Dendritic cell treated with granulocyte-macrophage colony-stimulating factor and Interleukin-4, amounts not matched to agents 40 ng/mL and 50 ng/mL, for 4 days (primary cell): ENCODE measurements at regions not wholly inside any gene's neighbourhood (a gene's known extent, or its start where the extent isn't known, plus 50 kb on each side); places are given as distances from the start of the nearest gene placed in this dataset.
"Not testable (repeated sequence)": the region's sequence is repeated elsewhere in the genome, so short reads cannot be mapped to it uniquely, and the experiment has no call there.

Experiments
- H3K27ac Mint-ChIP-seq: one replicate; pipeline ENCODE4 v1.8.0; 2022; ENCODE audit warnings: mild to moderate bottlenecking, mixed read lengths
- H3K27me3 Mint-ChIP-seq: one replicate; pipeline ENCODE4 v1.8.0; 2022; ENCODE audit warnings: mild to moderate bottlenecking, mixed read lengths
- H3K36me3 Mint-ChIP-seq: one replicate; pipeline ENCODE4 v1.8.0; 2022; ENCODE audit warnings: low read depth, mixed read lengths
- H3K4me1 Mint-ChIP-seq: one replicate; pipeline ENCODE4 v1.8.0; 2022; ENCODE audit warnings: low read depth, mixed read lengths
- H3K4me3 Mint-ChIP-seq: one replicate; pipeline ENCODE4 v1.8.0; 2022; ENCODE audit warnings: mild to moderate bottlenecking, moderate library complexity, mixed read lengths
- H3K9me3 Mint-ChIP-seq: one replicate; pipeline ENCODE4 v1.8.0; 2022; ENCODE audit warnings: mixed read lengths
- intact Hi-C: fragments of 100-400 bp; cut with micrococcal nuclease; formaldehyde crosslinking; loops from one replicate; pipeline ENCODE4 v1.15.0; 2022

DNA sequence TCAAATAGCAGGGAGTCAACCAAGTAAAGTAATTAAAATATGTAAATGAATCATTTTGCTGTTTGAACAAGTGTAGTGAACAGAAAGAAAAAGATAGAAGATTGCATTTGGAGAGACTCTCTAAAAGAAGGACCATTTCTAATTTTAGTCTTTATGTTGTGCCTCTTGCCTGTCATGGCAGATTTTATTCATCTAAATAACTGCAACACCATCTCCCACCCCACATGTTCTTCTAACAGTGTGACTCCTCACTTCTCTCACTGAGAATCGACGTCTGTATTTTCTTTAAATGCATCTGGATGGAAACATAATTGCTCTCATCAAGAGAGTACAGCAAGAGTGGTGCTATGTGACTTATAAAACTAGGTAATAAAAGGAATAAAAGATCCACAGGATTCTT, 439.9 kb upstream of the GBE1 start:
- no peaks in the 10 kb centered on the region for H3K36me3 Mint-ChIP-seq
- H3K27me3 Mint-ChIP-seq = no peaks in the 10 kb centered on the region
- H3K4me1 Mint-ChIP-seq = no peaks in the 10 kb centered on the region
- intact Hi-C loops = no loop called here
- no peak overlapping the region for H3K27ac Mint-ChIP-seq
- no peaks in the 10 kb centered on the region for H3K9me3 Mint-ChIP-seq
- no peak overlapping the region for H3K4me3 Mint-ChIP-seq

DNA sequence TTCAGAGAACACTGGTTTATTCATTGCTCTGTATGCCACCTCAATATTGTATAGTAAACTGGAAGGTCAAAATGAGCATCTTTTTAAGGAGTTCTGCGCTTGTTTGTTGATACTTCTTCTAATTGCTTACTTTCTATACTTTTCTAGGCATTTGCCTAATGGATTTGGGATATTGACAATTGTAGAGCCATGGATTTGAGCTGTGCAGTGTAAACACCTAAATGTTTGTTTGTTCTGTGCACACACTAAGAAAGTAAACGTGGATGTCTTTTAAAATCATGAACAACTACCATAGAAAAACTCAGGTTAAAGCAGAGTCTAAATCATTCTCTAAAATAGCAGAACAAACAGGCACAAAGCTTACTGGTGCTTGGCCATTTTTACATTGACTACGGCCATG, 436.6 kb upstream of the GBE1 start:
- Mint-ChIP-seq H3K36me3 (no peaks in the 10 kb centered on the region), H3K27ac (no peak overlapping the region), H3K9me3 (no peaks in the 10 kb centered on the region), H3K27me3 (no peaks in the 10 kb centered on the region), H3K4me1 (no peaks in the 10 kb centered on the region), H3K4me3 (no peak overlapping the region)
- intact Hi-C loops = no loop called here

GRCh38 chr3:82196645-82197044, 435.2 kb upstream of the GBE1 start:
- H3K9me3 Mint-ChIP-seq = no peaks in the 10 kb centered on the region
- H3K27me3 Mint-ChIP-seq = no peaks in the 10 kb centered on the region
- intact Hi-C loops = no loop called here
- H3K4me1 Mint-ChIP-seq = no peaks in the 10 kb centered on the region
- H3K36me3 Mint-ChIP-seq = no peaks in the 10 kb centered on the region
- no peak overlapping the region for H3K4me3 Mint-ChIP-seq
- no peak overlapping the region for H3K27ac Mint-ChIP-seq

GRCh38 chr3:82194870-82195269, 433.4 kb upstream of the GBE1 start:
- Mint-ChIP-seq H3K9me3 (no peaks in the 10 kb centered on the region), H3K36me3 (no peaks in the 10 kb centered on the region), H3K27me3 (no peaks in the 10 kb centered on the region), H3K4me1 (no peaks in the 10 kb centered on the region), H3K27ac (no peak overlapping the region), H3K4me3 (no peak overlapping the region)
- intact Hi-C loops = no loop called here

DNA sequence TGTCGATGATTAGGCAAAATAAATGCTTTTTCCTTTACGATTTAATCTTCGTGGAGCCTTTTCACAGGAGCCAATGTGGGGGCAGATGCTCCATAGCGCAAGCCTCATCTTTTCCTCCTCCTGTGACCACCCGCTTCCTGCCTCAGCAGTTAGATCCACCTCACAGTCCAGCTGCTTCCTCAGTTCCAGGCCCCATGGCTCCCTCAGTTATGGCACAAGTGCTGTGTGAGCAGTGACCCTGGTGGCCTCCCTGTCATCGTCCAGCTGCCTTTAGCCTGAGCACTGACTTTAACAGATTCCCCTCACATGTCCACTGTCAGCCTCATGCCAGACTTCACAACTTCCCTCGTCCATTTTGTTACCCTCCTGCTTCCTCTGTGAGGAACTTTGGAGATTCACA, 424.6 kb upstream of the GBE1 start:
- Mint-ChIP-seq H3K4me1 (no peaks in the 10 kb centered on the region), H3K27me3 (no peaks in the 10 kb centered on the region), H3K9me3 (no peaks in the 10 kb centered on the region), H3K36me3 (no peaks in the 10 kb centered on the region), H3K4me3 (no peak overlapping the region), H3K27ac (no peak overlapping the region)
- intact Hi-C loops = no loop called here

DNA sequence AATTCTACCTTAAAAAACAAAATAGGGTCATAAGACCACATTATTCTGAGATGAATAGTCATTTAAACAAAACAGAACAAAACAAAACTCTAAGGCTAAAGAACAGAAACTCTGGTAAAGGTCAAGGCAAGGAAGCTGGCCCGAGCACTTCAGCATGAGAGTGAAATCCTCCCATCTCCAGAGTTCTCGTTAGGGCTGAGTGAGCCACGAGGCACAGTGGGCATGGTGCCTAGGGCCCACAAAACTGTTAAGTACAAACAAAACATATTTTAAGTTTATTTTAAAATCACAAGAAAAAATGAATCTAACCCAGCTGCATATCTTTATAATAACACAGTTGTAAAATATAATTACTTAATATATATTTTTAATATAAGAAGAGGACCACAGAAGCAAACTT, 417.8 kb upstream of the GBE1 start:
- Mint-ChIP-seq H3K27ac (no peak overlapping the region), H3K36me3 (no peaks in the 10 kb centered on the region), H3K4me3 (no peak overlapping the region), H3K27me3 (no peaks in the 10 kb centered on the region), H3K9me3 (no peaks in the 10 kb centered on the region), H3K4me1 (no peaks in the 10 kb centered on the region)
- intact Hi-C loops = no loop called here

GRCh38 chr3:82178291-82178690, 416.8 kb upstream of the GBE1 start:
- H3K36me3 Mint-ChIP-seq = no peaks in the 10 kb centered on the region
- no peaks in the 10 kb centered on the region for H3K9me3 Mint-ChIP-seq
- no peak overlapping the region for H3K4me3 Mint-ChIP-seq
- H3K27me3 Mint-ChIP-seq = no peaks in the 10 kb centered on the region
- intact Hi-C loops = no loop called here
- H3K27ac Mint-ChIP-seq = no peak overlapping the region
- H3K4me1 Mint-ChIP-seq = no peaks in the 10 kb centered on the region

DNA sequence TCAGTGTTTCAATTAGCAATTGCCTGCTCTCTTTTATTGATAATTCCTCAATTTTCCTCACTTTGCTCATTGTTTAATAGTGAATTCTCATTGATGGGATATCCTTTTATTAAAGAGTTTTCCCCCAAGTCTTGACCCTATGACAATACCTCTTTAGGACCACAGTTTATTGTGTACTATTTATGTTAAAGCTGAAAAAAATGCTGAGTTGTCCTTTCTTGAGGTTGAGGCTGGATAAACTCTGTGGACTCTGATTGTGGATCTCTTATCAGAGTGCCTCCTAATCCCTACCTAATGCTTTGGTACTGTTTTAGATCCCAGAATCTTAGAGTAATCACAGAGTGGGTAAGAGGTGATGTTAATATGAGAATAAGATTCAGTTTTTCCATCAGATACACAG, 416.3 kb upstream of the GBE1 start:
- Mint-ChIP-seq H3K4me1 (no peaks in the 10 kb centered on the region), H3K27ac (no peak overlapping the region), H3K27me3 (no peaks in the 10 kb centered on the region), H3K9me3 (no peaks in the 10 kb centered on the region), H3K36me3 (no peaks in the 10 kb centered on the region), H3K4me3 (no peak overlapping the region)
- intact Hi-C loops = no loop called here

DNA sequence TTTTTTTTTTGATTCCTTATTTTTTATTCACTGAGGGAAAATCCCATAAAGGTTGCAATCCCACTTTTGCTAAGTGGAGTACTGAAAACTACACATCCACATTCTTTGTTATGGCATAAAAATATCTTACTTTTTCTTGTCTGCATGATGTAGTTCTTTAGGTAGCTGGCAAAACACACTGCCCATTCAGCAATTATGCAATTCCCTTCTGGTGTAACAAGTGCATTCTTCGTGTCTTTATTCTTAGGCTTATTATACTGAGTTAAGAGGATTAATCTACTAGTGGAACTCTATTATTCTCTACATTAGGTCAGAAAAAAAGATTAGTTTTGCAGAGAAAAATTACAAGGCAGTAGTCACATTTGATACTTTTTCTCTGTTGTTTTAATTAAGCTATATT, 403.8 kb upstream of the GBE1 start:
- no peak overlapping the region for H3K27ac Mint-ChIP-seq
- H3K4me1 Mint-ChIP-seq = no peaks in the 10 kb centered on the region
- no peaks in the 10 kb centered on the region for H3K36me3 Mint-ChIP-seq
- intact Hi-C loops = no loop called here
- H3K27me3 Mint-ChIP-seq = no peaks in the 10 kb centered on the region
- no peak overlapping the region for H3K4me3 Mint-ChIP-seq
- H3K9me3 Mint-ChIP-seq = no peaks in the 10 kb centered on the region

- H3K4me1 Mint-ChIP-seq = no peaks in the 10 kb centered on the region
- H3K36me3 Mint-ChIP-seq = no peaks in the 10 kb centered on the region
- intact Hi-C loops = no loop called here
- no peak overlapping the region for H3K4me3 Mint-ChIP-seq
- H3K27ac Mint-ChIP-seq = no peak overlapping the region
- H3K27me3 Mint-ChIP-seq = no peaks in the 10 kb centered on the region
- H3K9me3 Mint-ChIP-seq = peaks cover under 1% of the 10 kb centered on the region
These were observed 402.6 kb upstream of the GBE1 start for GRCh38 chr3:82163907-82164520.

DNA sequence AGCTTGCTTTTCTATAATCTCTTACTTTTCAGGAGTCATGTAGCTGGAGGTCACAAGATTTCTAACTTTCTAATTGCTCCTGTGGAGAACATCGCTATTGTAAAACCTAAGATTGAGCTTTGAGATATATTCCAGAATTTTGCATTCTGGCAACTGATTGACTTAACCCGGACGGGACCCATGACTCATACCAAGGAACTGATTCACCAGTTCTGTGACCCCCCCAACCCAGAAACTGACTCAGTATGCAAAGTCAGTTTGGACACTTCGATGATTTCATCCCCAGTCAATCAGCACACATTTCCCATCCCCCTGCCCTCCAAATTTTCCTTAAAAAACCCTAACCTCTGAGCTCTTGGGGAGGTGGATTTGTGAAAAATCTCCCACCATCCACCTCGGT, 396.5 kb upstream of the GBE1 start:
- Mint-ChIP-seq H3K27me3 (no peaks in the 10 kb centered on the region), H3K4me1 (no peaks in the 10 kb centered on the region), H3K9me3 (peaks cover 15% of the 10 kb centered on the region), H3K27ac (no peak overlapping the region), H3K36me3 (no peaks in the 10 kb centered on the region), H3K4me3 (no peak overlapping the region)
- intact Hi-C loops = no loop called here

DNA sequence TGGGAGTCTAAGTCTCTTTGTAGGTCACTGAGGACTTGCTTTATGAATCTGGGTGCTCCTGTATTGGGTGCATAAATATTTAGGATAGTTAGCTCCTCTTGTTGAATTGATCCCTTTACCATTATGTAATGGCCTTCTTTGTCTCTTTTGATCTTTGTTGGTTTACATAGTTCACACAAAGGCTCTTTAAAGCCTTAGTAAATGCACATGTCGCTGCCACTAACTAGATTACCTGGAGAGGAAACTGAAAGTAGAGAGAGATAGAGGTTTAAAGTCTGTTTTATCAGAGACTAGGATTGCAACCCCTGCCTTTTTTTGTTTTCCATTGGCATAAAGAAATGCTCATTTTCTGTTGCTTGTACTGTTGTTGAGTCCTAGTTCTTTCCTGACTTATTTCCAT, 392.4 kb upstream of the GBE1 start:
- H3K27me3 Mint-ChIP-seq, H3K4me1 Mint-ChIP-seq, intact Hi-C loops, H3K4me3 Mint-ChIP-seq, H3K27ac Mint-ChIP-seq, H3K36me3 Mint-ChIP-seq: not testable (repeated sequence)
- H3K9me3 Mint-ChIP-seq = peaks cover 13% of the 10 kb centered on the region

- no peak overlapping the region for H3K27ac Mint-ChIP-seq
- intact Hi-C loops = no loop called here
- H3K4me1 Mint-ChIP-seq = no peaks in the 10 kb centered on the region
- no peaks in the 10 kb centered on the region for H3K36me3 Mint-ChIP-seq
- H3K9me3 Mint-ChIP-seq = no peaks in the 10 kb centered on the region
- H3K4me3 Mint-ChIP-seq = no peak overlapping the region
- H3K27me3 Mint-ChIP-seq = no peaks in the 10 kb centered on the region
These were observed 384.3 kb upstream of the GBE1 start for GRCh38 chr3:82145742-82146141.

DNA sequence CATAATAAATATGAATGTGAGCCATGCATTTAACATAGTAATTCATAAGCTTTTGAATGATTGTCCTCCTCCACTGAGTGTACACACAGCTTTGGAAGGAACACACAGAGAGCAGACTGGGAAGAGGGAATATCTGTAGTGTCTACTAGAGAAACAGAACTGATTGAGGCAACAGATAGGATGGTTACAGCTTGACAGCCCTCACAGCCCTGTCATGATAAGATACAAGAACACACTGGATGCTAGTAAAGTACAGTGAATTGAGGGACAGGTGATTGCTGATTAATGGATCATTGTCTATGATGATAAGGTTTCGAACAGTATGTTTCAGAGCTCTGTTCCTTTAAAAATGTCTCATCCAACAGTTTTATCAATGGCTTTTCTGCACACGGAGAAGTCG, 383.4 kb upstream of the GBE1 start:
- Mint-ChIP-seq H3K36me3 (no peaks in the 10 kb centered on the region), H3K27me3 (no peaks in the 10 kb centered on the region), H3K27ac (no peak overlapping the region), H3K9me3 (no peaks in the 10 kb centered on the region), H3K4me3 (no peak overlapping the region), H3K4me1 (no peaks in the 10 kb centered on the region)
- intact Hi-C loops = no loop called here

- H3K4me3 Mint-ChIP-seq = no peak overlapping the region
- H3K36me3 Mint-ChIP-seq = no peaks in the 10 kb centered on the region
- H3K27ac Mint-ChIP-seq = no peak overlapping the region
- H3K4me1 Mint-ChIP-seq = no peaks in the 10 kb centered on the region
- intact Hi-C loops = no loop called here
- no peaks in the 10 kb centered on the region for H3K27me3 Mint-ChIP-seq
- H3K9me3 Mint-ChIP-seq = peaks cover 7% of the 10 kb centered on the region
These were observed 382.4 kb upstream of the GBE1 start for GRCh38 chr3:82143661-82144412.
